GM23338 (cell line): ENCODE measurements at regions not wholly inside any gene's neighbourhood (a gene's known extent, or its start where the extent isn't known, plus 50 kb on each side); places are given as distances from the start of the nearest gene placed in this dataset.

Source experiments
- ATAC-seq: fragments of 200-7000 bp; cut with Tn5 transposase; 3 replicates; pipeline ENCODE4 v1.9.1; 2020
- DNase-seq: peaks from one replicate; pipeline ENCODE4 v3.0.0-alpha.2; 2015; ENCODE audit warnings: low spot score
- H2AFZ ChIP-seq: fragments of 200-600 bp; sonication (generic); 2 replicates; pipeline ENCODE4 v1.8.0; 2016; ENCODE audit warnings: antibody characterized with exemption, mild to moderate bottlenecking, moderate library complexity
- H3F3A ChIP-seq: fragments of 200-600 bp; sonication (generic); replicated peaks from 2 replicates; pipeline ENCODE4 v1.8.0; 2017; ENCODE audit warnings: antibody characterized with exemption, mixed run types, low read depth
- H3K27ac ChIP-seq: fragments of 200-600 bp; sonication (generic); 2 replicates; pipeline ENCODE4 v1.6.1; 2016; ENCODE audit warnings: low read depth
- H3K27me3 ChIP-seq: fragments of 200-600 bp; sonication (generic); 2 replicates; pipeline ENCODE4 v1.8.0; 2016; ENCODE audit warnings: mild to moderate bottlenecking, mixed run types, moderate library complexity; ENCODE audit not compliant: insufficient read depth
- H3K36me3 ChIP-seq: fragments of 200-600 bp; sonication (generic); 2 replicates; pipeline ENCODE4 v1.8.0; 2016; ENCODE audit warnings: mild to moderate bottlenecking; ENCODE audit not compliant: insufficient read depth
- H3K4me1 ChIP-seq: fragments of 200-600 bp; sonication (generic); 2 replicates; pipeline ENCODE4 v1.8.0; 2016; ENCODE audit warnings: mild to moderate bottlenecking, moderate library complexity; ENCODE audit not compliant: insufficient read depth
- H3K4me2 ChIP-seq: fragments of 200-600 bp; sonication (generic); 2 replicates; pipeline ENCODE4 v1.7.1; 2017; ENCODE audit warnings: mixed run types
- H3K4me3 ChIP-seq: fragments of 200-600 bp; sonication (generic); 2 replicates; pipeline ENCODE4 v1.6.1; 2016; ENCODE audit warnings: mixed run types
- H3K79me2 ChIP-seq: fragments of 200-600 bp; sonication (generic); replicated peaks from 2 replicates; pipeline ENCODE4 v1.8.0; 2017; ENCODE audit warnings: mild to moderate bottlenecking; ENCODE audit not compliant: insufficient read depth
- H3K9me2 ChIP-seq: fragments of 200-600 bp; sonication (generic); 2 replicates; pipeline ENCODE4 v1.8.0; 2017; ENCODE audit not compliant: insufficient read depth
- H4K20me1 ChIP-seq: fragments of 200-600 bp; sonication (generic); replicated peaks from 2 replicates; pipeline ENCODE4 v1.8.0; 2017; ENCODE audit warnings: mild to moderate bottlenecking; ENCODE audit not compliant: insufficient read depth
- H3K27ac Mint-ChIP-seq: 2 replicates; pipeline ENCODE4 v1.8.0; 2020; ENCODE audit warnings: inconsistent platforms, mild to moderate bottlenecking, moderate library complexity, mixed read lengths
- H3K27me3 Mint-ChIP-seq: 3 replicates; pipeline ENCODE4 v1.8.0; 2022; ENCODE audit warnings: low read depth, mild to moderate bottlenecking, moderate library complexity, mixed read lengths, inconsistent platforms; ENCODE audit not compliant: insufficient read depth, poor library complexity
- H3K36me3 Mint-ChIP-seq: 3 replicates; pipeline ENCODE4 v1.8.0; 2021; ENCODE audit warnings: low read depth, mild to moderate bottlenecking, inconsistent platforms, moderate library complexity, mixed read lengths
- H3K4me1 Mint-ChIP-seq: 3 replicates; pipeline ENCODE4 v1.8.0; 2020; ENCODE audit warnings: mild to moderate bottlenecking, inconsistent platforms, mixed read lengths
- H3K4me3 Mint-ChIP-seq: 3 replicates; pipeline ENCODE4 v1.8.0; 2021; ENCODE audit warnings: moderate library complexity, mild to moderate bottlenecking, inconsistent platforms, mixed read lengths
- H3K9me3 Mint-ChIP-seq: 3 replicates; pipeline ENCODE4 v1.8.0; 2020; ENCODE audit warnings: moderate library complexity, mild to moderate bottlenecking, inconsistent platforms, mixed read lengths
- CTCF ChIP-seq, 2 experiments: fragments of 200-600 bp in 1 of 2; sonication (generic) in 1 of 2; conservative IDR thresholded peaks; 2 replicates each; pipeline versions ENCODE4 v1.5.1 to v1.6.1; 2016 to 2017; ENCODE audit warnings: antibody characterized with exemption in 2 of 2, low read depth in 2 of 2, mild to moderate bottlenecking in 2 of 2, moderate library complexity in 1 of 2
- EZH2 ChIP-seq: fragments of 200-600 bp; sonication (generic); IDR thresholded peaks from one replicate; pipeline ENCODE4 v1.8.0; 2017; ENCODE audit warnings: antibody characterized with exemption, mild to moderate bottlenecking, low read depth; ENCODE audit not compliant: unreplicated experiment
- NANOG ChIP-seq: IDR thresholded peaks from 2 replicates; pipeline ENCODE4 v1.6.1; 2016; ENCODE audit warnings: antibody characterized with exemption, borderline replicate concordance
- STAT1 ChIP-seq: IDR thresholded peaks from one replicate; pipeline ENCODE4 v1.6.1; 2016; ENCODE audit warnings: antibody characterized with exemption; ENCODE audit not compliant: unreplicated experiment
- ZNF462 ChIP-seq: fragments of 250-450 bp; sonication (Bioruptor Pico); IDR thresholded peaks from 2 replicates; pipeline ENCODE4 v1.5.0; 2020; ENCODE audit warnings: mild to moderate bottlenecking, moderate library complexity

GRCh38 chr1:88404582-88404981, 279.5 kb upstream of the PKN2 start:
- peak overlapping the region; percentile 67 for H3K27ac Mint-ChIP-seq

GRCh38 chr1:88407248-88407647, 276.8 kb upstream of the PKN2 start:
- peaks cover 7% of the 10 kb centered on the region; the same call in 2 of the 3 replicates for H3K36me3 Mint-ChIP-seq
- Histone ChIP-seq H3F3A (no peaks in the 10 kb centered on the region), H3K9me2 (peaks cover under 1% of the 10 kb centered on the region), H3K27me3 (no peaks in the 10 kb centered on the region), H3K4me3 (no peak overlapping the region), H4K20me1 (no peaks in the 10 kb centered on the region), H3K4me1 (peaks cover 14% of the 10 kb centered on the region), H3K27ac (no peak overlapping the region), H3K79me2 (no peaks in the 10 kb centered on the region), H3K4me2 (no peak overlapping the region), H2AFZ (no peak overlapping the region), H3K36me3 (no peaks in the 10 kb centered on the region)
- H3K27me3 Mint-ChIP-seq = no peaks in the 10 kb centered on the region
- ATAC-seq (no peak), DNase-seq (no peak)
- peaks cover 12% of the 10 kb centered on the region; the same call in 2 of the 3 replicates for H3K4me1 Mint-ChIP-seq
- no peak overlapping the region for H3K4me3 Mint-ChIP-seq
- H3K9me3 Mint-ChIP-seq = peaks cover 7% of the 10 kb centered on the region
- no peak for TF ChIP-seq NANOG
- no peak for TF ChIP-seq CTCF (conservative IDR thresholded peaks at IDR 0.05; ENCODE audit: low read depth in 2 of 2)
- no peak for TF ChIP-seq ZNF462 (CRISPR knock-in tag)
- no peak for TF ChIP-seq EZH2
- no peak overlapping the region for H3K27ac Mint-ChIP-seq

More at GRCh38 chr1:88404582-88404981, 279.5 kb upstream of the PKN2 start:
- Mint-ChIP-seq H3K36me3 (peaks cover 7% of the 10 kb centered on the region; the same call in 2 of the 3 replicates), H3K9me3 (peaks cover 7% of the 10 kb centered on the region), H3K27me3 (no peaks in the 10 kb centered on the region), H3K4me3 (peak overlapping the region; percentile 35; the same call in 1 of the 3 replicates), H3K4me1 (peaks cover 12% of the 10 kb centered on the region; the same call in 2 of the 3 replicates)
- TF ChIP-seq NANOG (peak; percentile 51), STAT1 (no peak)
- Histone ChIP-seq H3K36me3 (no peaks in the 10 kb centered on the region), H2AFZ (no peak overlapping the region), H3K4me3 (no peak overlapping the region), H3K27ac (no peak overlapping the region), H3K4me2 (peak overlapping the region; percentile 1), H3K79me2 (no peaks in the 10 kb centered on the region), H3K4me1 (peaks cover 14% of the 10 kb centered on the region), H3K27me3 (no peaks in the 10 kb centered on the region), H4K20me1 (no peaks in the 10 kb centered on the region), H3F3A (no peaks in the 10 kb centered on the region), H3K9me2 (no peaks in the 10 kb centered on the region; the same call in 1 of the 2 replicates)
- DNase-seq (peak; percentile 54), ATAC-seq (peak; percentile 85)
